A549 (cell line): ENCODE measurements at regions not wholly inside any gene's neighbourhood (a gene's known extent, or its start where the extent isn't known, plus 50 kb on each side); places are given as distances from the start of the nearest gene placed in this dataset.

ENCODE experiments used
- ATAC-seq, 2 experiments: fragments of 200-7000 bp in 1 of 2; fragments of >200 bp in 1 of 2; cut with Nextera tagmentation in 1 of 2; cut with Tn5 transposase in 1 of 2; 3 replicates each; pipeline versions ENCODE4 v1.8.0 to v1.9.1; 2018 to 2020; ENCODE audit warnings: mild to moderate bottlenecking in 1 of 2, moderate library complexity in 1 of 2
- CTCF ChIA-PET: fragments of 300-600 bp; sonication (Branson Sonifier 250); formaldehyde crosslinking; extraction: SDS; loops from one replicate; lab custom pipeline; 2021; ENCODE audit warnings: antibody characterized with exemption, inconsistent platforms; lab: Yijun Ruan, JAX
- POLR2A ChIA-PET: fragments of 350-600 bp; formaldehyde crosslinking; extraction: SDS; loops from one replicate; lab custom pipeline; 2021; ENCODE audit warnings: antibody characterized with exemption, inconsistent platforms; lab: Yijun Ruan, JAX
- DNase-seq, 2 experiments: peaks; one replicate each; pipeline versions ENCODE4 v3.0.0 to v3.0.0-alpha.2; 2011 to 2016; ENCODE audit warnings: low read depth in 1 of 2, low spot score in 1 of 2
- FAIRE-seq: peaks from 2 replicates; lab custom pipeline; 2011; peaks lifted over from hg19 to GRCh38; lab: Jason Lieb, UNC
- H3K27ac ChIP-seq, 2 experiments: fragments of >200 bp; sonication (Bioruptor Twin); formaldehyde crosslinking; 3 replicates each; pipeline ENCODE4 v1.5.1; 2016 to 2017
- H3K4me1 ChIP-seq: fragments of >200 bp; sonication (Bioruptor Twin); formaldehyde crosslinking; 3 replicates; pipeline ENCODE4 v1.6.1; 2016
- H3K4me2 ChIP-seq: fragments of >200 bp; sonication (Bioruptor Twin); formaldehyde crosslinking; 3 replicates; pipeline ENCODE4 v1.6.1; 2016
- H3K4me3 ChIP-seq: fragments of >200 bp; sonication (Bioruptor Twin); formaldehyde crosslinking; 3 replicates; pipeline ENCODE4 v1.5.1; 2016
- H3K9me3 ChIP-seq: fragments of >200 bp; sonication (Bioruptor Twin); formaldehyde crosslinking; 3 replicates; pipeline ENCODE4 v1.6.1; 2016
- CBX2 ChIP-seq: fragments of 200-600 bp; sonication (generic); IDR thresholded peaks from 2 replicates; pipeline ENCODE4 v1.6.1; 2016; ENCODE audit warnings: low read depth, mild to moderate bottlenecking, borderline replicate concordance
- CHD2 ChIP-seq: fragments of 150-350 bp; IDR thresholded peaks from 2 replicates; pipeline ENCODE4 v1.6.1; 2014; ENCODE audit warnings: low read length; ENCODE audit not compliant: partially characterized antibody
- CHD4 ChIP-seq: fragments of 200-600 bp; sonication (generic); IDR thresholded peaks from 2 replicates; pipeline ENCODE4 v1.6.1; 2016; ENCODE audit warnings: antibody characterized with exemption, mild to moderate bottlenecking, borderline replicate concordance
- ESRRA ChIP-seq: fragments of 150-350 bp; IDR thresholded peaks from 2 replicates; pipeline ENCODE4 v1.6.1; 2014; ENCODE audit warnings: mild to moderate bottlenecking, low read length, borderline replicate concordance
- FOXS1 ChIP-seq: fragments of 250-450 bp; sonication (Bioruptor Pico); IDR thresholded peaks from 2 replicates; pipeline ENCODE4 v1.5.0; 2020; ENCODE audit warnings: mild to moderate bottlenecking, moderate library complexity
- JUN ChIP-seq, 2 experiments: fragments of >200 bp; sonication (Bioruptor Twin); formaldehyde crosslinking; IDR thresholded peaks; 2 replicates in 1 of 2; 3 replicates in 1 of 2; pipeline ENCODE4 v1.6.1; 2016 to 2017
- KDM5A ChIP-seq: fragments of 200-600 bp; sonication (generic); IDR thresholded peaks from 2 replicates; pipeline ENCODE4 v1.6.1; 2016; ENCODE audit warnings: antibody characterized with exemption, mild to moderate bottlenecking
- MAFK ChIP-seq: fragments of 450-650 bp; IDR thresholded peaks from 2 replicates; pipeline ENCODE4 v1.6.1; 2014; ENCODE audit not compliant: partially characterized antibody
- RARB ChIP-seq: fragments of 250-450 bp; sonication (Bioruptor Pico); IDR thresholded peaks from 2 replicates; pipeline ENCODE4 v1.8.0; 2021; ENCODE audit warnings: mild to moderate bottlenecking, moderate library complexity
- RFX5 ChIP-seq: fragments of 450-650 bp; IDR thresholded peaks from 2 replicates; pipeline ENCODE4 v1.7.1; 2014; ENCODE audit warnings: antibody characterized with exemption, mild to moderate bottlenecking, moderate library complexity
- SREBF2 ChIP-seq: fragments of 450-650 bp; IDR thresholded peaks from 2 replicates; pipeline ENCODE4 v1.6.1; 2014; ENCODE audit warnings: mild to moderate bottlenecking, moderate library complexity
- TP53 ChIP-seq: fragments of 250-450 bp; sonication (Bioruptor Pico); IDR thresholded peaks from 2 replicates; pipeline ENCODE4 v1.5.0; 2021; ENCODE audit warnings: mild to moderate bottlenecking, moderate library complexity
- ZC3H11A ChIP-seq: fragments of 450-650 bp; IDR thresholded peaks from 2 replicates; pipeline ENCODE4 v1.6.1; 2014; ENCODE audit warnings: antibody characterized with exemption, mild to moderate bottlenecking
- ZNF302 ChIP-seq: fragments of 250-450 bp; sonication (Bioruptor Pico); IDR thresholded peaks from 2 replicates; pipeline ENCODE4 v1.9.0; 2021; ENCODE audit warnings: inconsistent platforms, mild to moderate bottlenecking, moderate library complexity
- WGBS: methylation state at CpG from one replicate; pipeline ENCODE4 v1.1.6; 2017; ENCODE audit errors: missing lambda C conversion rate; 5-methylcytosine and 5-hydroxymethylcytosine counted together
- TF ChIP-seq, protein P1 (sequence below): fragments of 450-650 bp; IDR thresholded peaks from 2 replicates; pipeline ENCODE4 v1.6.1; 2014; ENCODE audit warnings: antibody characterized with exemption
- TF ChIP-seq, protein P2 (sequence below): IDR thresholded peaks from 2 replicates; pipeline ENCODE4 v1.6.1; 2012; ENCODE audit warnings: low read depth, borderline replicate concordance
- TF ChIP-seq, protein P3 (sequence below): fragments of >200 bp; sonication (Bioruptor Twin); formaldehyde crosslinking; IDR thresholded peaks from 3 replicates; pipeline ENCODE4 v1.5.1; 2016
- TF ChIP-seq, protein P4 (sequence below): fragments of >200 bp; sonication (Bioruptor Twin); formaldehyde crosslinking; IDR thresholded peaks from 3 replicates; pipeline ENCODE4 v1.6.1; 2016

DNA sequence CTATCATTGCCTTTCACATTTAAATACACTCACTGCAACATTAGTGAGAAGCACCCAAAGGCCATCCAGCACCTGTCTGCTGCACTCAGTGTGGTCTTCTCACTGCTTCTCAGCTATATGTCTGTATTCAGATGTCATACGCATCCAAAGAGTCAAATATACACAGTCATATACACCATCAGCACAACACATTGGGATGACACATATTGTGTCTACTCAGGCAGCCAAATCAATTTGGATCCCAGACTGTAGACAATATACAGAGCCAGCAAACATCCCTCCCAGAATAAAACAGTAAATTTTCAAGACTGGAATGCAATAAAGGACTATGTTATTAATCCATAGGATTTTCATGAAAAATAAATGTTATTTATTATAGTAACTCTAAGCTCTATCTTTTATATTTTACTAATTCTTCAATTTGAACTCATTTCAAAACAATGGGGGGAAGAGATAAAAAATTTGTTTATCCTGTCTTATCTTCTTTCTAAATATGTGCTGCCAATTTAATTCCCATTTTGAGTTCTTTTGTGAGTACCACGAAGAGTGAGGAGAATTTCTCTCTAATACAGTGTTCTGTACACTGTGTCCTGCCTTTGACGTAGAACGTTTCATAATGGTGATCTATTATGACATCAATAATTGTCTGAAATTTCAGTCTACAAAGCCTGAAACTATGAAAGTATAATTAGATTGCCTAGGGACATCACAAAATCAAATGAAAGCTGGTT is 602.2 kb upstream of the CXADR start (continued):
- TF ChIP-seq, protein P1, sequence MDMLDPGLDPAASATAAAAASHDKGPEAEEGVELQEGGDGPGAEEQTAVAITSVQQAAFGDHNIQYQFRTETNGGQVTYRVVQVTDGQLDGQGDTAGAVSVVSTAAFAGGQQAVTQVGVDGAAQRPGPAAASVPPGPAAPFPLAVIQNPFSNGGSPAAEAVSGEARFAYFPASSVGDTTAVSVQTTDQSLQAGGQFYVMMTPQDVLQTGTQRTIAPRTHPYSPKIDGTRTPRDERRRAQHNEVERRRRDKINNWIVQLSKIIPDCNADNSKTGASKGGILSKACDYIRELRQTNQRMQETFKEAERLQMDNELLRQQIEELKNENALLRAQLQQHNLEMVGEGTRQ: no peak
- TF ChIP-seq CHD2: no peak
- no peak for TF ChIP-seq RFX5
- TF ChIP-seq TP53 (CRISPR knock-in tag): no peak
- TF ChIP-seq, all 56 proteins: peak for 0

DNA sequence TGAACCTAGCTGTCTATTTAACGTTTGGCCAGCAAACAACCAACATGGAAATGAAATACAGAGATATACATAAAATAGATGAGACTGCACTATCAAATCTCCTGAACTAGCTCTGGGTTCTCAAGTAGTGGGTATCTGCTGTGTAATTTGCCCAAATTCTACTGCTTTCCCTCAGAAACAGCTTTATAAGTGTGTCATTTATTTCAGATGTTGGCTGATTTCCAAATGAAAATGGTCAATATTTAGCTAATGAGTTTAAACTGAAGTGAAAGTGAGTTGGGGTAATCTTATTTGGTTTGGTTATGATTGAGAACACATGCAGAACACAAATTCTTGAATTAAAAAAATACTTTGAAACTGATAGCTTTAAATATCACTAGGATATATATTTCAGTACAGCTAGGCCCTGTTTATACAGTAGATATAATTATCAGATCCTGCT is 601.7 kb upstream of the CXADR start:
- WGBS: 67% methylated on average over 1 of the region's 1 CpG
- no peak overlapping the region for H3K4me3 ChIP-seq
- CTCF ChIA-PET: no interaction called here
- ATAC-seq: no peak
- H3K9me3 ChIP-seq: no peaks in the 10 kb centered on the region
- TF ChIP-seq, protein P2, sequence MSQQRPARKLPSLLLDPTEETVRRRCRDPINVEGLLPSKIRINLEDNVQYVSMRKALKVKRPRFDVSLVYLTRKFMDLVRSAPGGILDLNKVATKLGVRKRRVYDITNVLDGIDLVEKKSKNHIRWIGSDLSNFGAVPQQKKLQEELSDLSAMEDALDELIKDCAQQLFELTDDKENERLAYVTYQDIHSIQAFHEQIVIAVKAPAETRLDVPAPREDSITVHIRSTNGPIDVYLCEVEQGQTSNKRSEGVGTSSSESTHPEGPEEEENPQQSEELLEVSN: no peak
- no peak for TF ChIP-seq JUN (IDR thresholded peaks at IDR 0.05)
- no peak for TF ChIP-seq MAFK
- TF ChIP-seq KDM5A: no peak
- TF ChIP-seq, protein P3, sequence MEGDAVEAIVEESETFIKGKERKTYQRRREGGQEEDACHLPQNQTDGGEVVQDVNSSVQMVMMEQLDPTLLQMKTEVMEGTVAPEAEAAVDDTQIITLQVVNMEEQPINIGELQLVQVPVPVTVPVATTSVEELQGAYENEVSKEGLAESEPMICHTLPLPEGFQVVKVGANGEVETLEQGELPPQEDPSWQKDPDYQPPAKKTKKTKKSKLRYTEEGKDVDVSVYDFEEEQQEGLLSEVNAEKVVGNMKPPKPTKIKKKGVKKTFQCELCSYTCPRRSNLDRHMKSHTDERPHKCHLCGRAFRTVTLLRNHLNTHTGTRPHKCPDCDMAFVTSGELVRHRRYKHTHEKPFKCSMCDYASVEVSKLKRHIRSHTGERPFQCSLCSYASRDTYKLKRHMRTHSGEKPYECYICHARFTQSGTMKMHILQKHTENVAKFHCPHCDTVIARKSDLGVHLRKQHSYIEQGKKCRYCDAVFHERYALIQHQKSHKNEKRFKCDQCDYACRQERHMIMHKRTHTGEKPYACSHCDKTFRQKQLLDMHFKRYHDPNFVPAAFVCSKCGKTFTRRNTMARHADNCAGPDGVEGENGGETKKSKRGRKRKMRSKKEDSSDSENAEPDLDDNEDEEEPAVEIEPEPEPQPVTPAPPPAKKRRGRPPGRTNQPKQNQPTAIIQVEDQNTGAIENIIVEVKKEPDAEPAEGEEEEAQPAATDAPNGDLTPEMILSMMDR: no peak
- TF ChIP-seq ZNF302 (CRISPR knock-in tag): no peak
- no peak for TF ChIP-seq CBX2
- no peak for TF ChIP-seq ESRRA
- no peak for TF ChIP-seq SREBF2
- TF ChIP-seq CHD4: no peak
- TF ChIP-seq, all 56 proteins: peak for 0
- POLR2A ChIA-PET: no interaction called here
- FAIRE-seq (no peak), DNase-seq (no peak)
- H3K4me2 ChIP-seq: no peak overlapping the region
- H3K4me1 ChIP-seq: no peaks in the 10 kb centered on the region
- H3K27ac ChIP-seq: no peak overlapping the region

DNA sequence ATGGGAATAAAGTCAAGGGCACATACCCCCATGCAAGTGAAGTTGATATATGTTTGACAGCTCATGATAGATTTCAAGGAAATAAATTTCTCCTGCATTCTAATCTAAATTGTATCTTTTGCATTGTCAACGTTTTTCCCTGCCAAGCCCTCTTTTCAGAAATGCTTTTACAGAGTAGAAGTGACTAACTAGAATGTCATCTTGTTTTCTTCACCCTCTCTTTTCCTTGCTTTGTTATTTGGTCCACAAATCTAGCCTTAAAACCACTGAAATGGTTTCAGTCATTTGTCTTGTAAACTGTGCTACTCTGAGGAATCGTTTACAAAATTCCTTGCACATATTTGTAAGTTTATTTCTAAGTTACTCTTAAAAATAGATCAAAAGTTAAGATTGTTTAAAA is 600.8 kb upstream of the CXADR start:
- FAIRE-seq (no peak), DNase-seq (no peak), ATAC-seq (no peak)
- ChIA-PET POLR2A (no interaction called here), CTCF (no interaction called here)
- TF ChIP-seq CBX2: no peak
- no peak for TF ChIP-seq ZNF302 (CRISPR knock-in tag)
- no peak for TF ChIP-seq RARB (CRISPR knock-in tag)
- TF ChIP-seq FOXS1 (CRISPR knock-in tag): no peak
- no peak for TF ChIP-seq ZC3H11A
- TF ChIP-seq, protein P4, sequence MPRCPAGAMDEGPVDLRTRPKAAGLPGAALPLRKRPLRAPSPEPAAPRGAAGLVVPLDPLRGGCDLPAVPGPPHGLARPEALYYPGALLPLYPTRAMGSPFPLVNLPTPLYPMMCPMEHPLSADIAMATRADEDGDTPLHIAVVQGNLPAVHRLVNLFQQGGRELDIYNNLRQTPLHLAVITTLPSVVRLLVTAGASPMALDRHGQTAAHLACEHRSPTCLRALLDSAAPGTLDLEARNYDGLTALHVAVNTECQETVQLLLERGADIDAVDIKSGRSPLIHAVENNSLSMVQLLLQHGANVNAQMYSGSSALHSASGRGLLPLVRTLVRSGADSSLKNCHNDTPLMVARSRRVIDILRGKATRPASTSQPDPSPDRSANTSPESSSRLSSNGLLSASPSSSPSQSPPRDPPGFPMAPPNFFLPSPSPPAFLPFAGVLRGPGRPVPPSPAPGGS: no peak
- TF ChIP-seq CHD2: no peak
- H3K4me1 ChIP-seq: no peaks in the 10 kb centered on the region
- H3K27ac ChIP-seq: no peak overlapping the region
- 9% methylated on average over 2 of the region's 2 CpGs for WGBS
- H3K4me3 ChIP-seq: no peak overlapping the region
- no peak overlapping the region for H3K4me2 ChIP-seq
- no peaks in the 10 kb centered on the region for H3K9me3 ChIP-seq
